BJ (cell line): ENCODE measurements at regions not wholly inside any gene's neighbourhood (a gene's known extent, or its start where the extent isn't known, plus 50 kb on each side); places are given as distances from the start of the nearest gene placed in this dataset.

Source experiments
- CTCF ChIA-PET: fragments of 350-600 bp; formaldehyde crosslinking; extraction: SDS; loops from one replicate; lab custom pipeline; 2021; ENCODE audit warnings: antibody characterized with exemption, inconsistent platforms; lab: Yijun Ruan, JAX
- POLR2A ChIA-PET: fragments of 300-600 bp; sonication (Branson Sonifier 250); formaldehyde crosslinking; extraction: SDS; loops from one replicate; lab custom pipeline; 2021; ENCODE audit warnings: antibody characterized with exemption; lab: Charles Lee
- DNase-seq: peaks from one replicate; pipeline ENCODE4 v3.0.0-alpha.2; 2011; ENCODE audit warnings: low read depth
- H3K27me3 ChIP-seq: 2 replicates; pipeline ENCODE4 v1.6.0; 2011; ENCODE audit warnings: low read length; ENCODE audit not compliant: control insufficient read depth, insufficient read depth
- H3K36me3 ChIP-seq: 2 replicates; pipeline ENCODE4 v1.5.1; 2011; ENCODE audit warnings: low read length; ENCODE audit not compliant: control insufficient read depth, insufficient read depth
- H3K4me3 ChIP-seq: 2 replicates; pipeline ENCODE4 v1.5.1; 2011; ENCODE audit warnings: low read depth, mild to moderate bottlenecking, control low read depth, low read length
- TF ChIP-seq, protein P1 (sequence below): IDR thresholded peaks from 2 replicates; pipeline ENCODE4 v1.5.1; 2011; ENCODE audit warnings: low read depth, mild to moderate bottlenecking, control low read depth, inconsistent platforms, low read length, moderate library complexity; ENCODE audit not compliant: insufficient read depth

- POLR2A ChIA-PET, result no interaction called here
- H3K36me3 ChIP-seq, result no peaks in the 10 kb centered on the region
- H3K4me3 ChIP-seq, result no peak overlapping the region
Measured at GRCh38 chr1:58264462-58264861, 282.1 kb downstream of the OMA1 start.

DNA sequence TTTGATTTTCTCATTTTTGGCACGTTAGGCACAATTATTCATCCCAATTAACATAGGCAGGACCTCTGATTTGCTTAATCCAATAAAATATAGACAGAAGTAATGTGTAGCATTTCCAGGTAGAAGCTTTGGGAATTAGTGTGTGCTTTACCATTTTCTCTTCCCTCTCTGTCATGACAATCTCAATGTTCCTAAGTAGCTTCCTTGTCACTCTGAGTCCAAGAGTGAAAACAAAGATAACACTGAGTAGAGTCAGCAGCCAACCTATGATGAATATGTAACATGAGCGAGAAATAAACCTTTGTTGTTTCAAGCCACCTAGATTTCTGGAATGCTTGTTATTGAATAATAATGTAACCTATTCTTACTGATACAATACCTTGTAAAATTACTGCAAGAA lies 283.8 kb downstream of the OMA1 start:
- POLR2A ChIA-PET, result no interaction called here
- TF ChIP-seq, protein P1, sequence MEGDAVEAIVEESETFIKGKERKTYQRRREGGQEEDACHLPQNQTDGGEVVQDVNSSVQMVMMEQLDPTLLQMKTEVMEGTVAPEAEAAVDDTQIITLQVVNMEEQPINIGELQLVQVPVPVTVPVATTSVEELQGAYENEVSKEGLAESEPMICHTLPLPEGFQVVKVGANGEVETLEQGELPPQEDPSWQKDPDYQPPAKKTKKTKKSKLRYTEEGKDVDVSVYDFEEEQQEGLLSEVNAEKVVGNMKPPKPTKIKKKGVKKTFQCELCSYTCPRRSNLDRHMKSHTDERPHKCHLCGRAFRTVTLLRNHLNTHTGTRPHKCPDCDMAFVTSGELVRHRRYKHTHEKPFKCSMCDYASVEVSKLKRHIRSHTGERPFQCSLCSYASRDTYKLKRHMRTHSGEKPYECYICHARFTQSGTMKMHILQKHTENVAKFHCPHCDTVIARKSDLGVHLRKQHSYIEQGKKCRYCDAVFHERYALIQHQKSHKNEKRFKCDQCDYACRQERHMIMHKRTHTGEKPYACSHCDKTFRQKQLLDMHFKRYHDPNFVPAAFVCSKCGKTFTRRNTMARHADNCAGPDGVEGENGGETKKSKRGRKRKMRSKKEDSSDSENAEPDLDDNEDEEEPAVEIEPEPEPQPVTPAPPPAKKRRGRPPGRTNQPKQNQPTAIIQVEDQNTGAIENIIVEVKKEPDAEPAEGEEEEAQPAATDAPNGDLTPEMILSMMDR, result no peak
- Histone ChIP-seq H3K36me3 (no peaks in the 10 kb centered on the region), H3K4me3 (no peak overlapping the region), H3K27me3 (no peaks in the 10 kb centered on the region)
- CTCF ChIA-PET, result interaction anchor here (0.8 to 1.1 kb wide), 2 partner anchors 11 to 47 kb away, joined by 3 read pairs; no protein-coding TSS in a partner anchor
- DNase-seq, result no peak

More at GRCh38 chr1:58264462-58264861, 282.1 kb downstream of the OMA1 start:
- no peaks in the 10 kb centered on the region for H3K27me3 ChIP-seq
- TF ChIP-seq, protein P1, result no peak
- CTCF ChIA-PET, result interaction anchor here (0.9 kb wide), 1 partner anchor 12 kb away, joined by 6 read pairs; no protein-coding TSS in a partner anchor
- DNase-seq, result no peak

- DNase-seq, result no peak
- H3K36me3 ChIP-seq, result no peaks in the 10 kb centered on the region
- TF ChIP-seq, protein P1, result no peak
- no peak overlapping the region for H3K4me3 ChIP-seq
- ChIA-PET CTCF (no interaction called here), POLR2A (no interaction called here)
- no peaks in the 10 kb centered on the region for H3K27me3 ChIP-seq
Measured at GRCh38 chr1:58258082-58258481, 288.4 kb downstream of the OMA1 start.

- POLR2A ChIA-PET, result no interaction called here
- Histone ChIP-seq H3K4me3 (no peak overlapping the region), H3K36me3 (no peaks in the 10 kb centered on the region), H3K27me3 (no peaks in the 10 kb centered on the region)
- CTCF ChIA-PET, result no interaction called here
- TF ChIP-seq, protein P1, result no peak
- no peak for DNase-seq
Measured at GRCh38 chr1:58257003-58257402, 289.5 kb downstream of the OMA1 start.

DNA sequence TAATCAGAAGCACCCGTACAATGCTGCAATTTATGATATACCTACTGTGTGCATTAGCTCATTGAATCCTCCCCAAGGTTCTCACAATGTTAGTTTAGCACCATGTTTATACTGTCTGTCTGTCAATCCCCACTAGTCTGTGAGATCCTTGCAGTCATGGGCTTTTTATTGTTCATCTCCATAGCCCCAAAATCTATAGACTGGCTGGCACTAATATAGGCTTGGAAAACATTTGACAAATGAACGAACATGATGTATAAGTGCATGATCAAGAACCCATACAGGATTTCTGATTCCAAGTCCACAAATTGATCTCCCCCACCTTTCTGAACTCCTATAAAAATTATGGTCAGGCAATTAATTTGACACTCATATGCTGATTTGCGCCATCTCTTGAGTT lies 290.0 kb downstream of the OMA1 start:
- ChIA-PET CTCF (no interaction called here), POLR2A (no interaction called here)
- no peak for DNase-seq
- H3K27me3 ChIP-seq, result no peaks in the 10 kb centered on the region
- H3K4me3 ChIP-seq, result no peak overlapping the region
- TF ChIP-seq, protein P1, result no peak
- H3K36me3 ChIP-seq, result no peaks in the 10 kb centered on the region
